Fibroblast of pulmonary artery (primary cell): ENCODE measurements at regions not wholly inside any gene's neighbourhood (a gene's known extent, or its start where the extent isn't known, plus 50 kb on each side); places are given as distances from the start of the nearest gene placed in this dataset.

Experiments used
- DNase-seq: peaks from one replicate; pipeline ENCODE4 v3.0.0-alpha.2; 2010; ENCODE audit warnings: low read depth
- H3K4me3 ChIP-seq: replicated peaks from 2 replicates; pipeline ENCODE4 v1.5.1; 2011; ENCODE audit warnings: low read depth, mild to moderate bottlenecking, control low read depth, low read length, moderate library complexity
- CTCF ChIP-seq: IDR thresholded peaks from 2 replicates; pipeline ENCODE4 v1.5.1; 2011; ENCODE audit warnings: mild to moderate bottlenecking, control low read depth, low read length, inconsistent platforms; ENCODE audit errors: missing control alignments

- DNase-seq: no peak
- no peak overlapping the region for H3K4me3 ChIP-seq
- no peak for TF ChIP-seq CTCF
Observed at GRCh38 chrX:4186331-4186730, 472.9 kb upstream of the PRKX start.

DNA sequence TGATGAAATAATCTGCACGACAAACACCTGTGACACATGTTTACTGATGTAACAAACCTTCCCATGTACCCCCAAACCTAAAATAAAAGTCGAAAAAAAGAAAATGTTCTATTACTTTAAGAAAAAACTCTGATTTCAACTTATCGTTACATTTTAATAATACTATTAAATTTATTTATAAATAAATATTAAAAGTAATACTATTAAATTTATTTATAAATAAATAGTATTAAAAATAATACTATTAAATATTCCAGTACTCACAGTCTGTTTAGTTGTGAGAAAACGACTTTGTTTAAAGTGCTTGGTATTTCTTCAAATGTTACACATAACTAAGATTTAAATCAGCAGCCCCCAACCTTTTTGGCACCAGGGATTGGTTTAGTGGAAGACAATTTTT lies 471.6 kb upstream of the PRKX start:
- no peak for TF ChIP-seq CTCF
- H3K4me3 ChIP-seq: no peak overlapping the region
- DNase-seq: no peak

GRCh38 chrX:4182408-4182806 lies 469.0 kb upstream of the PRKX start:
- DNase-seq: no peak
- no peak for TF ChIP-seq CTCF
- H3K4me3 ChIP-seq: no peak overlapping the region

DNA sequence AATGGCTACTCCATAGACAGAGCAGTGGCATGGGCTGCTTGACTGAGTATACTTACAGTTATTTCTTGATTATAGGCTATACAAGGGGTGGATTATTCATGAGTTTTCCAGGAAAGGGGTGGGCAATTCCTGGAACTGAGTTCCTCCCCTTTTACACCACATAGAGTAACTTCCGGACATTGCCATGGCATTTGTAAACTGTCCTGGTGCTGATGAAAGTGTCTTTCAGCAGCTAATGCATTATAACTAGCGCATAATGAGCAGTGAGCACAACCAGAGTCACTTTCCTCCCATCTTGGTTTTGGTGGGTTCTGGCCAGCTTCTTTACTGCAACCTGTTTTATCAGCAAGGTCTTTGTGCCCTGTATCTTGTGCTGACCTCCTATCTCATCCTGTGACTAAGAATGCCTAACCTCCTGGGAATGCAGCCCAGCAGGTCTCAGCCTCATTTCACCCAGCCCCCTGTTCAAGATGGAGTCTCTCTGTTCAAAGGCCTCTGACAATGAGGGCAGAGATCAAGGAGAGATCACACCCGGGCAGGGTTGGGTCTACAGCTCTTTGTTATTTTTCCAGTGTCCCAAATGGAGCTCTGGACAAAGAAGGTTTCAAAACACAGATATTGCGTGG lies 468.4 kb upstream of the PRKX start:
- no peak for DNase-seq
- no peak for TF ChIP-seq CTCF
- no peak overlapping the region for H3K4me3 ChIP-seq

DNA sequence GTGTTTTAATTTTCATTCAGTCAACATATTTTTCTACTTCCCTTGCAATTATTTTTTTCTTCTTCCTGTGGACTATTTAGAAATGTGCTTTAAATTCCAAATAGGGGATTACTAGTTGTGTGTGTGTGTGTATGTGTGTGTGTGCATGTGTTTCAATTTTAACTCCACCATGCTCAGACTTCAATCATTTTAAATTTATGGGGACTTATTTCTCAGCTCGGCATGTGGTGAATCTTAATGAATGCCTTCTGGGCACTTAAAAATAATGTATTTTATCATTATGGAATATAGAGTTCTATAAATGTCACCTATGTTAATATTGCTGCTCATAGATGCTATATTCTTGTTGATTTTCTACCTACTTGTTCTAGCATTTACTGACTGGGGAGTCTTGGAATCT lies 465.6 kb upstream of the PRKX start:
- no peak overlapping the region for H3K4me3 ChIP-seq
- DNase-seq: no peak
- TF ChIP-seq CTCF: no peak

DNA sequence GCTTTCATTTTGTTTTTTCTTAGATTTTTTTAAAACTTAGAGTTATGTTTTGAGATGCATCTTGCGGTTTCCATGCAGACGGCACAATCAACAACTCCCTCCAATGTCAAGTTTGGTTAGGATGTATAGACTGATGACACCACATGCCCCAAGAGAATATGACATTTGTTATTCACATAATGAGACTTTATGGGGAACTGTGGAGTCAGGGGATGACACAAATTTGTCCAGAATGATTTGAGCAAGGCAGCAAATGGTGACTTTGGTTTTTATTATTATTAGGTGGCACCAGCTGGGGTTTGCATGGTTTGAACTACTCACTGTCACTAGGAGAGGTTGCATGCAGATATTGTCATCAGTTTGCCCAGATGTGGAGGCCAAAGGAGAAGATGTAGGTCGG lies 461.8 kb upstream of the PRKX start:
- H3K4me3 ChIP-seq: no peak overlapping the region
- TF ChIP-seq CTCF: no peak
- no peak for DNase-seq

- DNase-seq: no peak
- H3K4me3 ChIP-seq: no peak overlapping the region
- TF ChIP-seq CTCF: no peak
Observed at GRCh38 chrX:4173743-4174142, 460.3 kb upstream of the PRKX start.
